ENCODE measurements at regions not wholly inside any gene's neighbourhood (a gene's known extent, or its start where the extent isn't known, plus 50 kb on each side); places are given as distances from the start of the nearest gene placed in this dataset.

GRCh38 chr15:79172801-79173460 lies 82.4 kb upstream of the RASGRF1 start:
- TF ChIP-seq CTCF (IDR thresholded peaks at IDR 0.05; ENCODE audit: borderline replicate concordance, extremely low read depth, low read length, poor library complexity, severe bottlenecking) = no peak
- TF ChIP-seq EZH2 (IDR thresholded peaks at IDR 0.05; ENCODE audit: borderline replicate concordance, low read depth, low read length, severe bottlenecking) = no peak
